Breast epithelium (tissue), 4 donors: ENCODE measurements at regions not wholly inside any gene's neighbourhood (a gene's known extent, or its start where the extent isn't known, plus 50 kb on each side); places are given as distances from the start of the nearest gene placed in this dataset.

Experiments
- DNase-seq, 2 donors: peaks; one replicate each; pipeline ENCODE4 v3.0.0-alpha.2; 2019; ENCODE audit warnings: low spot score in 2 of 2
- H3K27ac ChIP-seq, 2 donors: fragments of 200-600 bp; sonication (generic) in 1 of 2; one replicate each; pipeline ENCODE4 v1.5.1; 2016 to 2019; ENCODE audit warnings: mild to moderate bottlenecking in 1 of 2
- H3K27me3 ChIP-seq, 2 donors: fragments of 200-600 bp; sonication (generic) in 1 of 2; one replicate each; pipeline versions ENCODE4 v1.5.1 to v1.6.0; 2017 to 2019; ENCODE audit warnings: control low read depth in 1 of 2, mild to moderate bottlenecking in 1 of 2
- H3K36me3 ChIP-seq: fragments of 200-600 bp; one replicate; pipeline ENCODE4 v1.5.1; 2019
- H3K4me1 ChIP-seq, 2 donors: fragments of 200-600 bp; sonication (generic); one replicate each; pipeline ENCODE4 v1.5.1; 2016 to 2019; ENCODE audit warnings: control low read depth in 1 of 2
- H3K4me3 ChIP-seq, 3 donors: fragments of 200-600 bp; sonication (generic); 1 replicate in 2 of 3; 2 replicates in 1 of 3; pipeline ENCODE4 v1.5.1; 2016 to 2019; ENCODE audit warnings: mild to moderate bottlenecking in 3 of 3, moderate library complexity in 2 of 3
- H3K9me3 ChIP-seq, 2 donors: fragments of 200-600 bp; sonication (generic) in 1 of 2; one replicate each; pipeline ENCODE4 v1.5.1; 2016 to 2019; ENCODE audit warnings: control low read depth in 1 of 2
- POLR2A ChIP-seq: fragments of 450-650 bp; IDR thresholded peaks from one replicate; pipeline ENCODE4 v1.6.1; 2016; ENCODE audit warnings: antibody characterized with exemption, mild to moderate bottlenecking, moderate library complexity
- POLR2AphosphoS5 ChIP-seq, 3 donors: sonication (generic); formaldehyde crosslinking; IDR thresholded peaks; one replicate each; pipeline ENCODE4 v1.6.1; 2017; ENCODE audit warnings: antibody characterized with exemption in 3 of 3
- intact Hi-C: fragments of 100-400 bp; cut with DNase I; formaldehyde crosslinking; loops from one replicate; pipeline ENCODE4 v1.15.1; 2023; ENCODE audit warnings: low total_unique reads
- TF ChIP-seq, protein P1 (sequence below), 3 donors: fragments of 450-650 bp; IDR thresholded peaks; one replicate each; pipeline ENCODE4 v1.5.1; 2016 to 2017; ENCODE audit warnings: antibody characterized with exemption in 3 of 3, mild to moderate bottlenecking in 3 of 3, moderate library complexity in 3 of 3

DNA sequence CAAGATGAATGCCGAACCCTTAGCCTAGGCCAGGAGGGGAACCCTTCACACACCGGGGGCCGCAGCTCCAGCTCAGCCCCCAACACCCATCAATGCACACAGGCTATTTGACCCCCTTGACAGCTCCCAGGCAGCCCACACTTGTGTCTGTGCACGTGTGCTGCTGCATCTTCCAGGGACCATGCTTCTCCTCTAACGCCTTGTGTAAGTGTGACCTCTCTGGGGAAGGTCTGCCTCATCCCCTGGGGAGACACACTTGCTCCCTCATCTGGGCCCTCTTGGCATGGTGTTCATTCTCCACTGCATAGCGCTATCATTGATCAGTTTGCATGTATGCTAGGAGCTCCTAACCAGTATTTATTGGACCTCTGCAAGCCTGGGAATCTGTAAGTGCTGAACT is 120.0 kb upstream of the FHL2 start:
- intact Hi-C loops, result no loop called here
- Histone ChIP-seq H3K9me3 (no peaks in the 10 kb centered on the region), H3K4me3 (no peak overlapping the region), H3K4me1 (peaks cover 0 to 13% of the 10 kb centered on the region in 2 donors), H3K27ac (no peak overlapping the region), H3K36me3 (no peaks in the 10 kb centered on the region), H3K27me3 (no peaks in the 10 kb centered on the region)
- no peak for DNase-seq
- TF ChIP-seq POLR2A, result no peak
- no peak for TF ChIP-seq POLR2AphosphoS5 (IDR thresholded peaks at IDR 0.05)
- TF ChIP-seq, protein P1, sequence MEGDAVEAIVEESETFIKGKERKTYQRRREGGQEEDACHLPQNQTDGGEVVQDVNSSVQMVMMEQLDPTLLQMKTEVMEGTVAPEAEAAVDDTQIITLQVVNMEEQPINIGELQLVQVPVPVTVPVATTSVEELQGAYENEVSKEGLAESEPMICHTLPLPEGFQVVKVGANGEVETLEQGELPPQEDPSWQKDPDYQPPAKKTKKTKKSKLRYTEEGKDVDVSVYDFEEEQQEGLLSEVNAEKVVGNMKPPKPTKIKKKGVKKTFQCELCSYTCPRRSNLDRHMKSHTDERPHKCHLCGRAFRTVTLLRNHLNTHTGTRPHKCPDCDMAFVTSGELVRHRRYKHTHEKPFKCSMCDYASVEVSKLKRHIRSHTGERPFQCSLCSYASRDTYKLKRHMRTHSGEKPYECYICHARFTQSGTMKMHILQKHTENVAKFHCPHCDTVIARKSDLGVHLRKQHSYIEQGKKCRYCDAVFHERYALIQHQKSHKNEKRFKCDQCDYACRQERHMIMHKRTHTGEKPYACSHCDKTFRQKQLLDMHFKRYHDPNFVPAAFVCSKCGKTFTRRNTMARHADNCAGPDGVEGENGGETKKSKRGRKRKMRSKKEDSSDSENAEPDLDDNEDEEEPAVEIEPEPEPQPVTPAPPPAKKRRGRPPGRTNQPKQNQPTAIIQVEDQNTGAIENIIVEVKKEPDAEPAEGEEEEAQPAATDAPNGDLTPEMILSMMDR (IDR thresholded peaks at IDR 0.05), result no peak

DNA sequence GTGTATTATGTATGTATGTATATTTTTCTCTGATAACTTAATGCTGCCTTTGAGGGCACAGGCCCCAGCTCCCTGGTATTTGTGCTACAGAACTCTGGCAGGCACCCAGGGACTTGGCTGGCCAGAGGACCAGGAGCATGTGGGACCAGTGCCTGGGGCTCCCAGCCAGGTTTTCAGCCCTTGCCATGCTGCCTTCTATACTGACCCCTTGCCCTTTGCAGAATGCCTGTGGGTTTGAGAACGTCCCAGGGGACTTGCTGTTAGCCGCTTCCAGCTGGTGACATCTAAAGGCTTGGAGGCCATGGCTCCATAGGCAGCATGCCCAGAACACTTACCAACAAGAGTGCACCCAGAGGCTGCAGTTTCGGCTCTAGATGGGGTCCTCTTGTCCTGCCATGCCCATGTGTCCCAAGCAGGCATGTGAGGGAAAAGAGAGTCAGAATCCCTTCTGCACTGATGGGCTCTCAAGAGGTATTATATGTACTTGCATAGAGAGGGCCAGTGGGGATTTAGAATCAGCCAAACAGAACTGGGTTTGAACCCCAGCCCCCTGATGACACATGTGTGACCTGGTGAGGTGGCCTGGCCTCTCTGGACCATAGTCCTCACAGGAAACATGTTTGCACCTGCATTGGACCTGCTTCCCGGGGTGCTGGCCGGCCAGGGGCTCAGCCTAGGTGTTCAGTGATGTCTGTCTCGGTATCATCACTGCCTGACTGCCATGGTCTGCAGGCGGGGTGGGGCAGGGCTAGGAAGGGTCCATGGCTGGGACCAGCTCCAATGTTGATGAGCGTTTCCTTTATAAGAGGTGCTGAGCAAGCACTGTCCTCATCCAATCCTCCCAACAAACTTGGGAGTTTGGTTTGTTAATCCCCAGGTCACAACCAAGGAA is 119.2 kb upstream of the FHL2 start:
- H3K36me3 ChIP-seq, result no peaks in the 10 kb centered on the region
- no peaks in the 10 kb centered on the region for H3K27me3 ChIP-seq
- peak overlapping the region; percentile 29 to 62 for H3K27ac ChIP-seq
- no peaks in the 10 kb centered on the region for H3K9me3 ChIP-seq
- no peak overlapping the region for H3K4me3 ChIP-seq
- intact Hi-C loops, result no loop called here
- DNase-seq, result peak in 1 of 2 donors; percentile 62
- H3K4me1 ChIP-seq, result peaks cover 0 to 13% of the 10 kb centered on the region in 2 donors
- no peak for TF ChIP-seq POLR2A
- TF ChIP-seq, protein P1 (IDR thresholded peaks at IDR 0.05), result no peak
- TF ChIP-seq POLR2AphosphoS5 (IDR thresholded peaks at IDR 0.05), result no peak

GRCh38 chr2:105515581-105516415 is 116.9 kb upstream of the FHL2 start:
- H3K36me3 ChIP-seq, result no peaks in the 10 kb centered on the region
- intact Hi-C loops, result no loop called here
- no peaks in the 10 kb centered on the region for H3K9me3 ChIP-seq
- H3K4me1 ChIP-seq, result peaks cover 0 to 13% of the 10 kb centered on the region in 2 donors
- peak overlapping the region; percentile 58 to 69 for H3K27ac ChIP-seq
- DNase-seq, result peak; percentile 81 to 94
- H3K4me3 ChIP-seq, result peak overlapping the region in 1 of 3 donors; percentile 6
- no peak for TF ChIP-seq POLR2A
- TF ChIP-seq POLR2AphosphoS5 (IDR thresholded peaks at IDR 0.05), result peak in 2 of 3 donors; percentile 31 to 33
- no peaks in the 10 kb centered on the region for H3K27me3 ChIP-seq

GRCh38 chr2:105514576-105514975 is 115.7 kb upstream of the FHL2 start:
- Histone ChIP-seq H3K36me3 (no peaks in the 10 kb centered on the region), H3K4me3 (no peak overlapping the region), H3K9me3 (no peaks in the 10 kb centered on the region), H3K27ac (peak overlapping the region in 1 of 2 donors; percentile 29), H3K27me3 (no peaks in the 10 kb centered on the region), H3K4me1 (peaks cover 0 to 13% of the 10 kb centered on the region in 2 donors)
- no peak for TF ChIP-seq POLR2A
- no peak for TF ChIP-seq POLR2AphosphoS5 (IDR thresholded peaks at IDR 0.05)
- TF ChIP-seq, protein P1 (IDR thresholded peaks at IDR 0.05), result no peak
- DNase-seq, result no peak
- intact Hi-C loops, result no loop called here

DNA sequence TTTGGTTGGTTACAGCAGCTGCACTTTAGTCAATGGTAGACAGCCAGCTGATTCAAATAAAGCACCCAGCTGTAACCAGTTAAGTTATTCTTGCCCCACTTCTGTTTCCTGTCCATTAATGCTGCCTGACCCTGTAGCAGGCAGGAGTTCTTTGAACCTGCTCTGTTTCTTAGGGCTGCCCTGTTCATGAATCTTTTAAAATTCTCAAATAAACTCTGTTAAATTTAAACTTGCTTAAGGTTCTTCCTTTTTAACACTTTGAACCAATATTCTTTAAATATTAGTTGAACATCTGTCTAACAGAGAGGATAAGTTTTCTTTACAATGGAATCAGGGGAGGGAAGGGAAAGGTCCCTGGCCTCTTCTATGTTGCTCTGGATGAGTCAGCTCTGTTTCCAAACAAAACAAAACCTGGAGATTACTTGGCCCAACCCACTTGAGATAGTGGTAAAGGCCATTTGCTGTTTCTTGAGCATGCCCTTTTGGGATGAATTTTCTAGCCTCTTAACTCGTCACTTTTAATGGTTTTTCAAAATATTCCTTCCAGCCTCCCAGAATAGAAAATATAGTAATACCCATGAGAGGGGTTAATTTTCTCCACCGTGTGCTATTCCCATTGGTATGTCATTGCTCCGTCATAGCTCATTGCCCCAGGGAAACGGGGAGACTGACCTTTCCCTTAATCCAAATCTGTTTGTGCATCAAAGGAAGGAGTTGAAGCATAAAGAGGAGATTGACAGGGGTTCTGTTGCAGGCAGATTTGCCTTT is 112.1 kb upstream of the FHL2 start:
- TF ChIP-seq POLR2AphosphoS5 (IDR thresholded peaks at IDR 0.05), result no peak
- TF ChIP-seq, protein P1 (IDR thresholded peaks at IDR 0.05), result no peak
- no peak for TF ChIP-seq POLR2A
- no peaks in the 10 kb centered on the region for H3K9me3 ChIP-seq
- no peaks in the 10 kb centered on the region for H3K36me3 ChIP-seq
- peaks cover 0 to 6% of the 10 kb centered on the region in 2 donors for H3K4me1 ChIP-seq
- intact Hi-C loops, result no loop called here
- H3K4me3 ChIP-seq, result no peak overlapping the region
- H3K27ac ChIP-seq, result peak overlapping the region in 1 of 2 donors; percentile 14
- H3K27me3 ChIP-seq, result no peaks in the 10 kb centered on the region
- no peak for DNase-seq
